ENCODE measurements at regions not wholly inside any gene's neighbourhood (a gene's known extent, or its start where the extent isn't known, plus 50 kb on each side); places are given as distances from the start of the nearest gene placed in this dataset.

DNA sequence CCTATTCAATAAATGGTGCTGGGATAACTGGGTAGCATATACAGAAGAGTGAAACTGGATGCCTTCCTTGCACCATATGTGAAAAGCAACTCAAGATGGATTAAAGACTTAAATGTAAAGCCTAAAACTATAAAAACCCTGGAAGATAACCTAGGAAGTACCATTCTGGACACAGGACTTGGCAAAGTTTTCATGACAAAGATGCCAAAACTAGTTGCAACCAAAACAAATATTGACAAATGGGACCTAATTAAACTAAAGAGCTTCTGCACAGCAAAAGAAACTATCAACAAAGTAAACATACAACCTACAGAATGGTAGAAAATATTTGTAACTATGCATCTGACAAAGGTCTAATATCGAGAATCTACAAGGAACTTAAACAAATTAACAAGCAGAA, 129.1 kb upstream of the CTBP2 start:
- dilution Hi-C loops (cut with MboI; ENCODE audit: extremely low pct_ligation_motif_present, low sequenced_read_pairs) (no loop called here), intact Hi-C loops (cut with micrococcal nuclease) (no loop called here)
- no peaks in the 10 kb centered on the region for H4K20me1 ChIP-seq (replicated peaks; ENCODE audit: control insufficient read depth, extremely low read depth, insufficient read depth, low read length)
- no peaks in the 10 kb centered on the region for H3K27me3 ChIP-seq (ENCODE audit: control insufficient read depth in 2 of 2, insufficient read depth in 2 of 2, low read length in 2 of 2)
- H2AFZ ChIP-seq (ENCODE audit: low read depth, low read length), result no peak overlapping the region
- H3K9me3 ChIP-seq (replicated peaks; ENCODE audit: control insufficient read depth, insufficient read depth, low read length), result no peaks in the 10 kb centered on the region
- no peak overlapping the region for H3K9ac ChIP-seq (replicated peaks; ENCODE audit: extremely low read depth, insufficient read depth, low read length)
- no peaks in the 10 kb centered on the region for H3K79me2 ChIP-seq (ENCODE audit: control insufficient read depth, insufficient read depth, low read length)
- FAIRE-seq (no peak), DNase-seq (ENCODE audit: low read depth, low spot score) (no peak)
- H3K27ac ChIP-seq (ENCODE audit: insufficient read depth, low read depth, low read length), result no peak overlapping the region
- TF ChIP-seq EZH2 (IDR thresholded peaks at IDR 0.05; ENCODE audit: borderline replicate concordance, low read depth, low read length, severe bottlenecking) (no peak), MYC (IDR thresholded peaks at IDR 0.05; ENCODE audit: low read depth, low read length) (no peak), POLR2AphosphoS5 (IDR thresholded peaks at IDR 0.05; ENCODE audit: insufficient read depth, low read depth, low read length) (no peak), JUN (IDR thresholded peaks at IDR 0.05; ENCODE audit: borderline replicate concordance, insufficient read depth, insufficient read length, low read depth) (no peak), GATA2 (IDR thresholded peaks at IDR 0.05; ENCODE audit: insufficient read depth, insufficient read length, low read depth, low read length) (no peak), FOS (IDR thresholded peaks at IDR 0.05; ENCODE audit: borderline replicate concordance, insufficient read depth, low read length) (no peak), POLR2A (IDR thresholded peaks at IDR 0.05; ENCODE audit: low read depth, low read length) (no peak)
- TF ChIP-seq, protein P1, sequence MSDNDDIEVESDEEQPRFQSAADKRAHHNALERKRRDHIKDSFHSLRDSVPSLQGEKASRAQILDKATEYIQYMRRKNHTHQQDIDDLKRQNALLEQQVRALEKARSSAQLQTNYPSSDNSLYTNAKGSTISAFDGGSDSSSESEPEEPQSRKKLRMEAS (IDR thresholded peaks at IDR 0.05; ENCODE audit: insufficient read depth, insufficient read length), result no peak
- TF ChIP-seq, protein P2, sequence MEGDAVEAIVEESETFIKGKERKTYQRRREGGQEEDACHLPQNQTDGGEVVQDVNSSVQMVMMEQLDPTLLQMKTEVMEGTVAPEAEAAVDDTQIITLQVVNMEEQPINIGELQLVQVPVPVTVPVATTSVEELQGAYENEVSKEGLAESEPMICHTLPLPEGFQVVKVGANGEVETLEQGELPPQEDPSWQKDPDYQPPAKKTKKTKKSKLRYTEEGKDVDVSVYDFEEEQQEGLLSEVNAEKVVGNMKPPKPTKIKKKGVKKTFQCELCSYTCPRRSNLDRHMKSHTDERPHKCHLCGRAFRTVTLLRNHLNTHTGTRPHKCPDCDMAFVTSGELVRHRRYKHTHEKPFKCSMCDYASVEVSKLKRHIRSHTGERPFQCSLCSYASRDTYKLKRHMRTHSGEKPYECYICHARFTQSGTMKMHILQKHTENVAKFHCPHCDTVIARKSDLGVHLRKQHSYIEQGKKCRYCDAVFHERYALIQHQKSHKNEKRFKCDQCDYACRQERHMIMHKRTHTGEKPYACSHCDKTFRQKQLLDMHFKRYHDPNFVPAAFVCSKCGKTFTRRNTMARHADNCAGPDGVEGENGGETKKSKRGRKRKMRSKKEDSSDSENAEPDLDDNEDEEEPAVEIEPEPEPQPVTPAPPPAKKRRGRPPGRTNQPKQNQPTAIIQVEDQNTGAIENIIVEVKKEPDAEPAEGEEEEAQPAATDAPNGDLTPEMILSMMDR (IDR thresholded peaks at IDR 0.05; ENCODE audit: extremely low read depth in 1 of 2, insufficient read depth in 1 of 2, low read depth in 1 of 2, low read length in 2 of 2), result no peak
- no peak overlapping the region for H3K4me3 ChIP-seq (replicated peaks in 1 of 3; ENCODE audit: insufficient read depth in 1 of 3, low read depth in 1 of 3, low read length in 3 of 3)
- H3K4me2 ChIP-seq (ENCODE audit: insufficient read depth, low read length), result no peak overlapping the region
- no peaks in the 10 kb centered on the region for H3K9me1 ChIP-seq (replicated peaks; ENCODE audit: control insufficient read depth, extremely low read depth, insufficient read depth, low read length)
- H3K4me1 ChIP-seq (ENCODE audit: control insufficient read depth, extremely low read depth, insufficient read depth, low read length), result no peaks in the 10 kb centered on the region
- CTCF ChIA-PET, result no interaction called here
- H3K36me3 ChIP-seq (ENCODE audit: control insufficient read depth in 2 of 2, extremely low read depth in 1 of 2, insufficient read depth in 2 of 2, low read length in 2 of 2), result no peaks in the 10 kb centered on the region
- POLR2A ChIA-PET, result no interaction called here
- BruUV-seq (replicated peaks), result no TSS peak
